Stomach (tissue), 4 donors: ENCODE measurements at regions not wholly inside any gene's neighbourhood (a gene's known extent, or its start where the extent isn't known, plus 50 kb on each side); places are given as distances from the start of the nearest gene placed in this dataset.

Experiments
- CTCF ChIP-seq, 7 experiments: fragments of 450-650 bp in 4 of 7; fragments of 200-600 bp in 3 of 7; sonication (generic) in 3 of 7; IDR thresholded peaks; one replicate each; pipeline ENCODE4 v1.5.1; 2016 to 2019; ENCODE audit warnings: antibody characterized with exemption in 7 of 7, control low read depth in 2 of 7, mild to moderate bottlenecking in 1 of 7
- POLR2A ChIP-seq, 4 donors: fragments of 450-650 bp; IDR thresholded peaks; one replicate each; pipeline ENCODE4 v1.6.1; 2016; ENCODE audit warnings: antibody characterized with exemption in 4 of 4, control low read depth in 2 of 4, mild to moderate bottlenecking in 1 of 4, moderate library complexity in 1 of 4
- POLR2AphosphoS5 ChIP-seq, 3 donors: sonication (generic); formaldehyde crosslinking; IDR thresholded peaks; one replicate each; pipeline ENCODE4 v1.6.1; 2016; ENCODE audit warnings: antibody characterized with exemption in 3 of 3

- TF ChIP-seq CTCF (IDR thresholded peaks at IDR 0.05) (no peak), POLR2A (IDR thresholded peaks at IDR 0.05) (no peak), POLR2AphosphoS5 (IDR thresholded peaks at IDR 0.05) (no peak)
These were observed 228.5 kb downstream of the RTP5 start for GRCh38 chr2:242098034-242098433.
